K562 (cell line): ENCODE measurements at regions not wholly inside any gene's neighbourhood (a gene's known extent, or its start where the extent isn't known, plus 50 kb on each side); places are given as distances from the start of the nearest gene placed in this dataset.

Experiments used
- BMI1 ChIP-seq: fragments of 150-350 bp; IDR thresholded peaks from 2 replicates; pipeline ENCODE4 v1.6.1; 2014; ENCODE audit warnings: low read length
- DMBX1 ChIP-seq: fragments of 250-450 bp; sonication (Bioruptor Pico); IDR thresholded peaks from 2 replicates; pipeline ENCODE4 v1.8.0; 2022; ENCODE audit warnings: inconsistent platforms, mild to moderate bottlenecking, moderate library complexity, borderline replicate concordance
- ETV1 ChIP-seq: fragments of 450-650 bp; conservative IDR thresholded peaks from 2 replicates; pipeline ENCODE4 v1.6.1; 2016; ENCODE audit warnings: missing genetic modification characterization, control low read depth, low read depth, missing compliant biosample characterization
- HNRNPUL1 ChIP-seq: fragments of 200-400 bp; formaldehyde crosslinking; IDR thresholded peaks from 2 replicates; pipeline ENCODE4 v1.6.1; 2017; ENCODE audit warnings: low read length
- ILK ChIP-seq: fragments of 450-650 bp; IDR thresholded peaks from 2 replicates; pipeline ENCODE4 v1.6.1; 2016; ENCODE audit warnings: missing genetic modification characterization, low read depth, mild to moderate bottlenecking, missing compliant biosample characterization, moderate library complexity, borderline replicate concordance
- MECOM ChIP-seq: fragments of 250-450 bp; sonication (Bioruptor Pico); IDR thresholded peaks from 2 replicates; pipeline ENCODE4 v1.8.0; 2022; ENCODE audit warnings: inconsistent platforms
- POLR2B ChIP-seq: fragments of 450-650 bp; IDR thresholded peaks from 2 replicates; pipeline ENCODE4 v1.6.1; 2018; ENCODE audit warnings: low read depth; ENCODE audit not compliant: partially characterized antibody
- SREBF1 ChIP-seq: fragments of 150-350 bp; IDR thresholded peaks from 2 replicates; pipeline ENCODE4 v1.6.1; 2014; ENCODE audit warnings: antibody characterized with exemption, low read depth, low read length, borderline replicate concordance
- TEAD1 ChIP-seq, 2 experiments: fragments of 450-650 bp in 1 of 2; sonication (generic) in 1 of 2; formaldehyde crosslinking; IDR thresholded peaks; 2 replicates each; pipeline versions ENCODE4 v1.4.0 to v1.8.0; 2020 to 2022; ENCODE audit warnings: mild to moderate bottlenecking in 2 of 2, missing genetic modification reagents in 1 of 2
- YBX1 ChIP-seq: fragments of 450-650 bp; IDR thresholded peaks from 2 replicates; pipeline ENCODE4 v1.7.1; 2016; ENCODE audit warnings: mild to moderate bottlenecking
- ZNF232 ChIP-seq: sonication (generic); formaldehyde crosslinking; IDR thresholded peaks from 2 replicates; pipeline ENCODE4 v1.8.0; 2022; ENCODE audit warnings: mild to moderate bottlenecking, missing genetic modification reagents
- ZNF445 ChIP-seq: fragments of 250-450 bp; sonication (Bioruptor Pico); IDR thresholded peaks from 2 replicates; pipeline ENCODE4 v1.4.0; 2020; ENCODE audit warnings: low read depth, mild to moderate bottlenecking, moderate library complexity
- ZNF57 ChIP-seq: fragments of 450-650 bp; formaldehyde crosslinking; IDR thresholded peaks from 2 replicates; pipeline ENCODE4 v1.4.0; 2020; ENCODE audit warnings: mild to moderate bottlenecking, moderate library complexity
- TF ChIP-seq, protein P1 (sequence below): IDR thresholded peaks from 2 replicates; pipeline ENCODE4 v1.6.1; 2011; ENCODE audit warnings: borderline replicate concordance, low read depth, mild to moderate bottlenecking, moderate library complexity, low read length; ENCODE audit not compliant: insufficient read depth, poor library complexity, severe bottlenecking
- TF ChIP-seq, protein P2 (sequence below): fragments of 250-450 bp; sonication (Bioruptor Pico); IDR thresholded peaks from 2 replicates; pipeline ENCODE4 v1.5.0; 2020; ENCODE audit warnings: mild to moderate bottlenecking
- TF ChIP-seq, protein P3 (sequence below): conservative IDR thresholded peaks from 2 replicates; pipeline ENCODE4 v1.6.1; 2011; ENCODE audit warnings: low read depth, mild to moderate bottlenecking, low read length; ENCODE audit not compliant: control insufficient read depth
- TF ChIP-seq, protein P4 (sequence below): sonication (generic); formaldehyde crosslinking; IDR thresholded peaks from 2 replicates; pipeline ENCODE4 v1.8.1; 2023; ENCODE audit warnings: mild to moderate bottlenecking, missing genetic modification reagents
- TF ChIP-seq, protein P5 (sequence below): fragments of 250-450 bp; sonication (Bioruptor Pico); IDR thresholded peaks from 2 replicates; pipeline ENCODE4 v1.4.0; 2020; ENCODE audit warnings: mild to moderate bottlenecking, moderate library complexity
- TF ChIP-seq, protein P6 (sequence below): fragments of 200-800 bp; sonication (Bioruptor generic); IDR thresholded peaks from 2 replicates; pipeline ENCODE4 v1.6.1; 2017; ENCODE audit warnings: missing genetic modification characterization, missing compliant biosample characterization

DNA sequence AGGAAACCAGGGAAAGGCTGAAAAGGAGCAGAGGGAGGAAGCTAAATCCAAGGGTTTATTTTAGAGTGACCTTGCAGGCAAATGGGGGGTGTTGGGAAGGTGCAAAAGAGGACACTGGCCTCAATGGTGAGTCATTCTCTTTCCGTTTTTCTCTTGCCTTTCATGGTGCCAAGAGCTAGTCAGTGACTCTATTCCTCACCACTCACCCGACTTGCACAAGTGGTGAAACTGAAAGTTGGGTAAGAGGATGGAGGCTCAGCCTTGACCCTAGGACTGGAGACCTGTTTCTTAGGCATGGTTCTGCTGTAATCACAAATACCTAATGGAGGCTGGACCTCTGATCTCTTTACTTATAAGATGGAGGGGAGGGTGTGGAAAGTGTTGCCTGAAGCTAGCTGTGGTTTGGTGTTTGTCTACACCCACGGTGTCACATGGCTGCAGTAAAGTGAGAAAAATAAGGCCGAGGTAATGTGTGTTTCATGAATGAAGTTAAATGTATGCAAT lies 67.3 kb upstream of the CREB3L1 start (continued):
- TF ChIP-seq, protein P1, sequence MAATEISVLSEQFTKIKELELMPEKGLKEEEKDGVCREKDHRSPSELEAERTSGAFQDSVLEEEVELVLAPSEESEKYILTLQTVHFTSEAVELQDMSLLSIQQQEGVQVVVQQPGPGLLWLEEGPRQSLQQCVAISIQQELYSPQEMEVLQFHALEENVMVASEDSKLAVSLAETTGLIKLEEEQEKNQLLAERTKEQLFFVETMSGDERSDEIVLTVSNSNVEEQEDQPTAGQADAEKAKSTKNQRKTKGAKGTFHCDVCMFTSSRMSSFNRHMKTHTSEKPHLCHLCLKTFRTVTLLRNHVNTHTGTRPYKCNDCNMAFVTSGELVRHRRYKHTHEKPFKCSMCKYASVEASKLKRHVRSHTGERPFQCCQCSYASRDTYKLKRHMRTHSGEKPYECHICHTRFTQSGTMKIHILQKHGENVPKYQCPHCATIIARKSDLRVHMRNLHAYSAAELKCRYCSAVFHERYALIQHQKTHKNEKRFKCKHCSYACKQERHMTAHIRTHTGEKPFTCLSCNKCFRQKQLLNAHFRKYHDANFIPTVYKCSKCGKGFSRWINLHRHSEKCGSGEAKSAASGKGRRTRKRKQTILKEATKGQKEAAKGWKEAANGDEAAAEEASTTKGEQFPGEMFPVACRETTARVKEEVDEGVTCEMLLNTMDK, result no peak
- no peak for TF ChIP-seq SREBF1
- no peak for TF ChIP-seq POLR2B
- TF ChIP-seq ZNF445 (CRISPR knock-in tag), result no peak
- TF ChIP-seq BMI1, result no peak
- TF ChIP-seq ZNF232 (CRISPR knock-in tag), result no peak
- TF ChIP-seq, protein P2, sequence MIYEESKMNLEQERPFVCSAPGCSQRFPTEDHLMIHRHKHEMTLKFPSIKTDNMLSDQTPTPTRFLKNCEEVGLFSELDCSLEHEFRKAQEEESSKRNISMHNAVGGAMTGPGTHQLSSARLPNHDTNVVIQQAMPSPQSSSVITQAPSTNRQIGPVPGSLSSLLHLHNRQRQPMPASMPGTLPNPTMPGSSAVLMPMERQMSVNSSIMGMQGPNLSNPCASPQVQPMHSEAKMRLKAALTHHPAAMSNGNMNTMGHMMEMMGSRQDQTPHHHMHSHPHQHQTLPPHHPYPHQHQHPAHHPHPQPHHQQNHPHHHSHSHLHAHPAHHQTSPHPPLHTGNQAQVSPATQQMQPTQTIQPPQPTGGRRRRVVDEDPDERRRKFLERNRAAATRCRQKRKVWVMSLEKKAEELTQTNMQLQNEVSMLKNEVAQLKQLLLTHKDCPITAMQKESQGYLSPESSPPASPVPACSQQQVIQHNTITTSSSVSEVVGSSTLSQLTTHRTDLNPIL (CRISPR knock-in tag), result no peak
- TF ChIP-seq, protein P3, sequence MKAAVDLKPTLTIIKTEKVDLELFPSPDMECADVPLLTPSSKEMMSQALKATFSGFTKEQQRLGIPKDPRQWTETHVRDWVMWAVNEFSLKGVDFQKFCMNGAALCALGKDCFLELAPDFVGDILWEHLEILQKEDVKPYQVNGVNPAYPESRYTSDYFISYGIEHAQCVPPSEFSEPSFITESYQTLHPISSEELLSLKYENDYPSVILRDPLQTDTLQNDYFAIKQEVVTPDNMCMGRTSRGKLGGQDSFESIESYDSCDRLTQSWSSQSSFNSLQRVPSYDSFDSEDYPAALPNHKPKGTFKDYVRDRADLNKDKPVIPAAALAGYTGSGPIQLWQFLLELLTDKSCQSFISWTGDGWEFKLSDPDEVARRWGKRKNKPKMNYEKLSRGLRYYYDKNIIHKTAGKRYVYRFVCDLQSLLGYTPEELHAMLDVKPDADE, result no peak
- no peak for TF ChIP-seq YBX1
- no peak for TF ChIP-seq HNRNPUL1
- no peak for TF ChIP-seq ILK (tag)
- TF ChIP-seq, protein P4, sequence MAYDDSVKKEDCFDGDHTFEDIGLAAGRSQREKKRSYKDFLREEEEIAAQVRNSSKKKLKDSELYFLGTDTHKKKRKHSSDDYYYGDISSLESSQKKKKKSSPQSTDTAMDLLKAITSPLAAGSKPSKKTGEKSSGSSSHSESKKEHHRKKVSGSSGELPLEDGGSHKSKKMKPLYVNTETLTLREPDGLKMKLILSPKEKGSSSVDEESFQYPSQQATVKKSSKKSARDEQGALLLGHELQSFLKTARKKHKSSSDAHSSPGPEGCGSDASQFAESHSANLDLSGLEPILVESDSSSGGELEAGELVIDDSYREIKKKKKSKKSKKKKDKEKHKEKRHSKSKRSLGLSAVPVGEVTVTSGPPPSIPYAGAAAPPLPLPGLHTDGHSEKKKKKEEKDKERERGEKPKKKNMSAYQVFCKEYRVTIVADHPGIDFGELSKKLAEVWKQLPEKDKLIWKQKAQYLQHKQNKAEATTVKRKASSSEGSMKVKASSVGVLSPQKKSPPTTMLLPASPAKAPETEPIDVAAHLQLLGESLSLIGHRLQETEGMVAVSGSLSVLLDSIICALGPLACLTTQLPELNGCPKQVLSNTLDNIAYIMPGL (CRISPR knock-in tag), result no peak
- no peak for TF ChIP-seq TEAD1 (CRISPR knock-in tag; IDR thresholded peaks at IDR 0.05)
- TF ChIP-seq, protein P5, sequence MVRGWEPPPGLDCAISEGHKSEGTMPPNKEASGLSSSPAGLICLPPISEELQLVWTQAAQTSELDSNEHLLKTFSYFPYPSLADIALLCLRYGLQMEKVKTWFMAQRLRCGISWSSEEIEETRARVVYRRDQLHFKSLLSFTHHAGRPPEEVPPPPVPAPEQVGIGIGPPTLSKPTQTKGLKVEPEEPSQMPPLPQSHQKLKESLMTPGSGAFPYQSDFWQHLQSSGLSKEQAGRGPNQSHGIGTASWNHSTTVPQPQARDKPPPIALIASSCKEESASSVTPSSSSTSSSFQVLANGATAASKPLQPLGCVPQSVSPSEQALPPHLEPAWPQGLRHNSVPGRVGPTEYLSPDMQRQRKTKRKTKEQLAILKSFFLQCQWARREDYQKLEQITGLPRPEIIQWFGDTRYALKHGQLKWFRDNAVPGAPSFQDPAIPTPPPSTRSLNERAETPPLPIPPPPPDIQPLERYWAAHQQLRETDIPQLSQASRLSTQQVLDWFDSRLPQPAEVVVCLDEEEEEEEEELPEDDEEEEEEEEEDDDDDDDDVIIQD, result no peak
- peak; percentile 26; the same call in 1 of the 2 replicates for TF ChIP-seq ETV1 (tag)
- no peak for TF ChIP-seq ZNF57
- no peak for TF ChIP-seq MECOM (CRISPR knock-in tag)
- TF ChIP-seq, protein P6, sequence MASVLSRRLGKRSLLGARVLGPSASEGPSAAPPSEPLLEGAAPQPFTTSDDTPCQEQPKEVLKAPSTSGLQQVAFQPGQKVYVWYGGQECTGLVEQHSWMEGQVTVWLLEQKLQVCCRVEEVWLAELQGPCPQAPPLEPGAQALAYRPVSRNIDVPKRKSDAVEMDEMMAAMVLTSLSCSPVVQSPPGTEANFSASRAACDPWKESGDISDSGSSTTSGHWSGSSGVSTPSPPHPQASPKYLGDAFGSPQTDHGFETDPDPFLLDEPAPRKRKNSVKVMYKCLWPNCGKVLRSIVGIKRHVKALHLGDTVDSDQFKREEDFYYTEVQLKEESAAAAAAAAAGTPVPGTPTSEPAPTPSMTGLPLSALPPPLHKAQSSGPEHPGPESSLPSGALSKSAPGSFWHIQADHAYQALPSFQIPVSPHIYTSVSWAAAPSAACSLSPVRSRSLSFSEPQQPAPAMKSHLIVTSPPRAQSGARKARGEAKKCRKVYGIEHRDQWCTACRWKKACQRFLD (CRISPR knock-in tag), result no peak
- TF ChIP-seq DMBX1, result no peak
